ENCODE measurements at regions not wholly inside any gene's neighbourhood (a gene's known extent, or its start where the extent isn't known, plus 50 kb on each side); places are given as distances from the start of the nearest gene placed in this dataset.
"Not testable (repeated sequence)": the region's sequence is repeated elsewhere in the genome, so short reads cannot be mapped to it uniquely, and the experiment has no call there.

- no peaks in the 10 kb centered on the region for H3K4me1 Mint-ChIP-seq (ENCODE audit: low read depth)
- H3K4me3 Mint-ChIP-seq: no peak overlapping the region
- H3K36me3 Mint-ChIP-seq (ENCODE audit: low read depth): no peaks in the 10 kb centered on the region
- ChIA-PET CTCF (no interaction called here), POLR2A (no interaction called here)
- no peak overlapping the region for H3K27ac Mint-ChIP-seq
- DNase-seq (no peak), ATAC-seq (no peak)
- peaks cover 3% of the 10 kb centered on the region for H3K27me3 Mint-ChIP-seq (ENCODE audit: low read depth)
- peaks cover 10% of the 10 kb centered on the region for H3K9me3 Mint-ChIP-seq (ENCODE audit: insufficient read depth)
These were observed 76.9 kb upstream of the SLCO2A1 start for GRCh38 chr3:134106580-134106979.

DNA sequence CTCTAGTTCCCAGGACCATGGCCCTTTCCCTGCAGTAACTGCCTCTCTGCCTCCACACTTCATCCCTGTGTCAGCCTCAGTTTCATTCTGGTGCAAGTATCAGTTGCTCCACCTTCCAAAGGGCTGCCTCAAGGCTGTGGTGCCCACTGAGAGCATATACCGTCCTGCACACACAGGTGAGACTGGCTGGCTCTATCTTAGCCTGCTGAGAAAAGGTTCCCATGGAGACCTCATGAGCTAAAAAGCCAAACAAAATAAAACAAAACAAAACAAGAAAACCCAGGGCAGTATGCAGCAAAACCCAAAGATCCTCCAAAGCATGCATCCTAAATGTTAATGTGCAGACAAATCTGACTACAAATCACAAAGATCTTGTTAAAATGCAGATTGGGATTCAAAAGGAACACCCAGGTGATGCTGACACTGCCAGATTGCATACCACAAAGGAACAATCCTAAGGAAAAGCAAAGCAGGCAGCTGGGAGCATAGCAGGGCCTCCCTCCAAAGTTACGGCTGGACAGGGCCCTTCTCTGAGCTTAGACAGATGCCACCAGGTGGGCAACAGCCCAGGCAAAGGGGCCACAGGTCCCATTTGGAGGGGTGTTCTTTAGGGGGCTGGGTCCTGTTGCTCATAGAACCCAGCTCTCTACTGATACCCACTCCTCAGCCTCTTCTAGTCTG lies 76.3 kb upstream of the SLCO2A1 start:
- Mint-ChIP-seq H3K27ac (no peak overlapping the region), H3K4me3 (no peak overlapping the region), H3K27me3 (ENCODE audit: low read depth) (peaks cover 3% of the 10 kb centered on the region), H3K9me3 (ENCODE audit: insufficient read depth) (peaks cover 10% of the 10 kb centered on the region), H3K36me3 (ENCODE audit: low read depth) (no peaks in the 10 kb centered on the region), H3K4me1 (ENCODE audit: low read depth) (no peaks in the 10 kb centered on the region)
- ATAC-seq (no peak), DNase-seq (no peak)
- CTCF ChIA-PET: no interaction called here
- POLR2A ChIA-PET: no interaction called here

DNA sequence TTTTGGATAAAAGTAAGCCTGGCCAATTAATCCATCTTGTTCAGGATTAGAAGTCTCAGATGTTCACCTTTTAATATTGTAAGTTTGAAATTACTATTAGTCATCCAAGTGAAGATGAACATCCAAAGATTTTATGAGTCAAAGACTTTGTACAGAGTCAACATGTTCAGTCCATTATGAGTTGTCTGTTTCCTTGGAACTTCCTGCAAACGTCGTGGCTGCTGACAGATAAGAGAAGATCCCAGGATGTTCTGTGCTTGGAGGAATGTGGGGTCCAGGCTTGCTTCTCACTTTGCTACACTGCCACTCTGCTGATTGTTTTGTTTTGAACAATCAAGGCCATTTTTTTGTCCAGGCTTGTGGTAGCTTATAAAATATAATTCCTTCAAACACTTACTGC lies 74.3 kb upstream of the SLCO2A1 start:
- POLR2A ChIA-PET: no interaction called here
- CTCF ChIA-PET: no interaction called here
- Mint-ChIP-seq H3K27ac (no peak overlapping the region), H3K27me3 (ENCODE audit: low read depth) (no peaks in the 10 kb centered on the region), H3K36me3 (ENCODE audit: low read depth) (no peaks in the 10 kb centered on the region), H3K4me3 (no peak overlapping the region), H3K9me3 (ENCODE audit: insufficient read depth) (peaks cover 10% of the 10 kb centered on the region), H3K4me1 (ENCODE audit: low read depth) (no peaks in the 10 kb centered on the region)
- ATAC-seq (no peak), DNase-seq (no peak)

DNA sequence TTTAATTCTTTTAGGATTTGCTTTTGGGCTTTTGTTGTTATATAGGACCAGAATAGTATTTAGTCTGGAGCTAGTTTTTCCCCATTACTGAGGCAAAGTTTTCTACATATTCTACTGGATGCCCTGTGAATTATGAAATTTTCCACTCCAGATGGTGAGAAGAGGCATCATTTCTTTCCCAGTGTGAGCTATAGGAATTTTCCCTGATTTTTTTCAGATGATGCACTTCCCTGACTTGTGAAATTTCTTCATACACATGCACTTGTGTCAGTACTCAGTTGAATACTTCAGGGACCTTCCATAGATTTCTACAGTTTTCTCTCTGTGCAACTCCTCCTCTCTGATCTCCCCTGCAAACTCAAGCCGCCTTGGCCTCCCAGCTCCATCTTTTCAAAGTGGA lies 73.7 kb upstream of the SLCO2A1 start:
- ChIA-PET CTCF (no interaction called here), POLR2A (no interaction called here)
- Mint-ChIP-seq H3K27ac (no peak overlapping the region), H3K27me3 (ENCODE audit: low read depth) (no peaks in the 10 kb centered on the region), H3K4me1 (ENCODE audit: low read depth) (no peaks in the 10 kb centered on the region), H3K4me3 (no peak overlapping the region), H3K36me3 (ENCODE audit: low read depth) (no peaks in the 10 kb centered on the region), H3K9me3 (ENCODE audit: insufficient read depth) (peaks cover 10% of the 10 kb centered on the region)
- ATAC-seq (no peak), DNase-seq (no peak)

GRCh38 chr3:134102976-134103375 lies 73.3 kb upstream of the SLCO2A1 start:
- DNase-seq (no peak), ATAC-seq (no peak)
- Mint-ChIP-seq H3K27me3 (ENCODE audit: low read depth) (peaks cover 2% of the 10 kb centered on the region), H3K9me3 (ENCODE audit: insufficient read depth) (peaks cover 10% of the 10 kb centered on the region), H3K27ac (no peak overlapping the region), H3K4me1 (ENCODE audit: low read depth) (no peaks in the 10 kb centered on the region), H3K4me3 (no peak overlapping the region), H3K36me3 (ENCODE audit: low read depth) (no peaks in the 10 kb centered on the region)
- CTCF ChIA-PET: no interaction called here
- POLR2A ChIA-PET: no interaction called here

DNA sequence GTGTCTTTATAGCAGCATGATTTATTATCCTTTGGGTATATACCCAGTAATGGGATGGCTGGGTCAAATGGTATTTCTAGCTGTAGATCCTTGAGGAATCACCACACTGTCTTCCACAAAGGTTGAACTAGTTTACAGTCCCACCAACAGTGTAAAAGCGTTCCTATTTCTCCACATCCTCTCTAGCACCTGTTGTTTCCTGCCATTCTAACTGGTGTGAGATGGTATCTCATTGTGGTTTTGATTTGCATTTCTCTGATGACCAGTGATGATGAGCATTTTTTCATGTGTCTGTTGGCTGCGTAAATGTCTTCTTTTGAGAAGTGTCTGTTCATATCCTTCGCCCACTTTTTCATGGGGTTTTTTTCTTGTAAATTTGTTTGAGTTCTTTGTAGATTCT lies 66.5 kb upstream of the SLCO2A1 start:
- ATAC-seq; CTCF ChIA-PET; H3K9me3 Mint-ChIP-seq (ENCODE audit: insufficient read depth); H3K4me1 Mint-ChIP-seq (ENCODE audit: low read depth); H3K27me3 Mint-ChIP-seq (ENCODE audit: low read depth); H3K4me3 Mint-ChIP-seq; H3K36me3 Mint-ChIP-seq (ENCODE audit: low read depth); DNase-seq; H3K27ac Mint-ChIP-seq: not testable (repeated sequence)
- POLR2A ChIA-PET: interaction anchor here (0.7 kb wide), 1 partner anchor 390 kb away, joined by 3 read pairs; the partner anchor contains the start of genes ANAPC13 and CEP63

- Mint-ChIP-seq H3K9me3 (ENCODE audit: insufficient read depth) (no peaks in the 10 kb centered on the region), H3K36me3 (ENCODE audit: low read depth) (no peaks in the 10 kb centered on the region), H3K27me3 (ENCODE audit: low read depth) (peaks cover 6% of the 10 kb centered on the region), H3K4me3 (no peak overlapping the region), H3K27ac (no peak overlapping the region), H3K4me1 (ENCODE audit: low read depth) (peaks cover 6% of the 10 kb centered on the region)
- ChIA-PET CTCF (no interaction called here), POLR2A (no interaction called here)
- ATAC-seq: no peak
- no peak for DNase-seq
These were observed 65.3 kb upstream of the SLCO2A1 start for GRCh38 chr3:134095005-134095404.

DNA sequence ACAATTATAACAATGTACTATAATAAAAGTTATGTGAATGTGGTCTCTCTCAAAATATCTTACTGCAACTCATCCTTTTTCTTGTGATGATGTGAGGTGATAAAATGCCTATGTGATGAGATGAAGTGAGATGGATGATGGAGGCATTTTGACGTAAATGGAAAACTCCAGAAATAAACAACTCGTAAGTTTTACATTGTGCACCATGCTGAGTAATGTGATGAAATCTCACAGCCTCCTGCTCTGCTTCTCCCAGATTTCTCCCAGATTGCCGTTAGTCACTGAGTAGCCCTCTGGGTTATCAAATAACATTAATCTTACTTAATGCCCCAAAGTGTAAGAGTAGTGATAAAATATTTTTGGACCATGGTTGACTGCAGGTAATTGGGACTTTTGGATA lies 64.8 kb upstream of the SLCO2A1 start:
- Mint-ChIP-seq H3K9me3 (ENCODE audit: insufficient read depth) (no peaks in the 10 kb centered on the region), H3K27ac (no peak overlapping the region), H3K36me3 (ENCODE audit: low read depth) (no peaks in the 10 kb centered on the region), H3K4me3 (no peak overlapping the region), H3K27me3 (ENCODE audit: low read depth) (peaks cover 6% of the 10 kb centered on the region), H3K4me1 (ENCODE audit: low read depth) (peaks cover 6% of the 10 kb centered on the region)
- ATAC-seq: no peak
- no peak for DNase-seq
- CTCF ChIA-PET: no interaction called here
- POLR2A ChIA-PET: no interaction called here

DNA sequence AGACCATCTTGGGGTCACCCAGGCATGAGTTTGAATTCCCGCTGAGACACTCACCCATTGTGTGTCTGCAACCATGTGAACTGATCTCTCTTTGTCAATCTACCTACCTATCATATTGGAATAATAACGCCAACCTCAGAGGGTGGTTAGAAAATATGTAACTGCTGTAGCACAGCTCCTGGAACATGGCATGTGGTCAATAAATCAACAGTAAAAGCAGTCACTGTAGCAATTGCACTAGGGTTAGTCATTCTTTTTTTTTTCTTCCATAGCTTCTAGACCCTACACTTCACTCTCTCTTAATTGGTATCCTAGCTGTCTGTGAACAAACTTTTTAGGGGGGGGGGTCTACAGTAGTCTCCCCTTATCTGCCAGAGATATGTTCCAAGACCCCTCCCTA lies 64.2 kb upstream of the SLCO2A1 start:
- no peak overlapping the region for H3K27ac Mint-ChIP-seq
- ATAC-seq: no peak
- H3K27me3 Mint-ChIP-seq (ENCODE audit: low read depth): peaks cover 8% of the 10 kb centered on the region
- POLR2A ChIA-PET: no interaction called here
- CTCF ChIA-PET: no interaction called here
- no peaks in the 10 kb centered on the region for H3K36me3 Mint-ChIP-seq (ENCODE audit: low read depth)
- DNase-seq: no peak
- peaks cover 6% of the 10 kb centered on the region for H3K4me1 Mint-ChIP-seq (ENCODE audit: low read depth)
- H3K9me3 Mint-ChIP-seq (ENCODE audit: insufficient read depth): no peaks in the 10 kb centered on the region
- no peak overlapping the region for H3K4me3 Mint-ChIP-seq

DNA sequence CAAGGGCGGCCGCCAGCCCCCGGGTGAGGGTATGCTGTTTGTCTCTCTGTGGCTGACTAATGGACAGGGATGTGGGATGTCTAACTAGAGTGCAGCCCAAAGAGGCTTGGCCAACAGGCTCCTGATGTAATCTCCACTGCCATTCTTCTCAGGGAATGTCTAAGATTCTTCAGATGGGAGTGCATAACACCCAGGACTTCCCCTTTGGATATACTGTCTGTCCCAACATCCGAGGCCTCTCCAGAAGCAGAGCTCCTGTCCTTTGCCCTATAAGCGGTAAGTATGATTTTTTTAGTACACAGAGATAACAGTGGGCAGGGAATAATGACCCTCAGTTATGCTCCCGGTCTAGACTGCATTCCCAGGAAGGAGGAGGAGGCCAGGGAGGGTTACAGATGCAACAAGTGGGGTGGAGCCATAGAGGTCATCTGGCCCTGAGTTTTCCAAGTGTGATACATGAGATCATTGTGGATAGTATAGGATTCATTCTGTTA lies 62.5 kb upstream of the SLCO2A1 start:
- no peak overlapping the region for H3K4me3 Mint-ChIP-seq
- CTCF ChIA-PET: no interaction called here
- no peaks in the 10 kb centered on the region for H3K9me3 Mint-ChIP-seq (ENCODE audit: insufficient read depth)
- no peaks in the 10 kb centered on the region for H3K36me3 Mint-ChIP-seq (ENCODE audit: low read depth)
- peaks cover 6% of the 10 kb centered on the region for H3K4me1 Mint-ChIP-seq (ENCODE audit: low read depth)
- POLR2A ChIA-PET: no interaction called here
- no peak overlapping the region for H3K27ac Mint-ChIP-seq
- ATAC-seq: no peak
- DNase-seq: no peak
- peaks cover 7% of the 10 kb centered on the region for H3K27me3 Mint-ChIP-seq (ENCODE audit: low read depth)

- ATAC-seq (no peak), DNase-seq (no peak)
- Mint-ChIP-seq H3K9me3 (ENCODE audit: insufficient read depth) (no peaks in the 10 kb centered on the region), H3K27me3 (ENCODE audit: low read depth) (peaks cover 5% of the 10 kb centered on the region), H3K4me1 (ENCODE audit: low read depth) (no peaks in the 10 kb centered on the region), H3K27ac (no peak overlapping the region), H3K4me3 (no peak overlapping the region), H3K36me3 (ENCODE audit: low read depth) (no peaks in the 10 kb centered on the region)
- ChIA-PET POLR2A (no interaction called here), CTCF (no interaction called here)
These were observed 60.3 kb upstream of the SLCO2A1 start for GRCh38 chr3:134090031-134090430.

DNA sequence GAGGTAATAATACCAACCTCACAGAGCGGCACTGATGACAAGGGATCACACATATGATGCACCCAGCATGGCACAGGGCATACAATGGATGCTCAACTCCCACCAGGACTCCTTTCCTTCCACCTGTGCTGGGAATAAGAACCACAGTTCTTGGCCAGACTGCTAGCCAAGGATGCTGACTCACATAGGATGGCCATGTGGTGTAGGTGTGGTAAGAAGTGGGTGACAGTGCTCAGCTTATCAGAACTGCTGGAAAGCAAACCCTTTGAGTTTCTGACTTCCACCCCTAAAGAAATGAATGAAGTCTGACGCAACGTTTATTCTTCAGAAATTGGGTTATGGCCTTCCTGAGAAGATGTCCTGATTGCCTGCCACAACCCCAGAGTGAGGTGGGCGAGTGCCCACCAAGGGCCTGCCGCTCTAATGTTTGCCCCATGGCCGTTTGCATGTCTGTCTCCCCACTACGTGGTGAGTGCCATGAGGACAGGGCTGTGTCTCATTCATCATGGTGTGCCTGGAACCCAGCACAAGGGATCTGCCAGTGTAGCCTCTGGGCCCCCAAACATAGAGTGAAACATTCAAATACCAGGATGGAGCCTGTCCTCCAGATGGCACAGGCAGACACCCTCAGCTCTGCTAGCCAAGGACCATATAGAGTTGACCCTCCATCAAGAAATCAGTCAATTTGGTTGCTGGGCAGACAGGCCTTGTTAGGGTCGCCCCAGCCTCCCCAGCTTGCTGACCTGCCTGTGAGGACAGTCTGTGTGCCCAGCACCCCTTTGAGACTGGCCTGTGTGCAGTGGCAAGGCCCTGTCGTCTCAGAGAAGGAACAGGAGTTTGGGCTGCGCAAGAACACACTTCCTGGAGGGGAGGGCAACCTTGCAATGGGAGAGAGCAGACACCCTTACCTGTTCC lies 57.6 kb upstream of the SLCO2A1 start:
- H3K4me1 Mint-ChIP-seq (ENCODE audit: low read depth): no peaks in the 10 kb centered on the region
- H3K4me3 Mint-ChIP-seq: no peak overlapping the region
- DNase-seq: no peak
- H3K9me3 Mint-ChIP-seq (ENCODE audit: insufficient read depth): no peaks in the 10 kb centered on the region
- no peaks in the 10 kb centered on the region for H3K36me3 Mint-ChIP-seq (ENCODE audit: low read depth)
- H3K27ac Mint-ChIP-seq: no peak overlapping the region
- ChIA-PET POLR2A (no interaction called here), CTCF (no interaction called here)
- no peak for ATAC-seq
- peaks cover 4% of the 10 kb centered on the region for H3K27me3 Mint-ChIP-seq (ENCODE audit: low read depth)

Data from activated CD8-positive, alpha-beta T cell treated with anti-CD3 and anti-CD28 coated beads, Interleukin-2, amount 10 ng/mL, durations not matched to agents 7 days and 5 days (primary cell).